Small intestine (tissue), 7 donors: ENCODE measurements at regions not wholly inside any gene's neighbourhood (a gene's known extent, or its start where the extent isn't known, plus 50 kb on each side); places are given as distances from the start of the nearest gene placed in this dataset.
A peak's percentile ranks its signal among the peaks of the same experiment; 100 is the strongest.

Experiments
- DNase-seq, 2 donors: peaks; one replicate each; pipeline versions ENCODE4 v3.0.0 to v3.0.0-alpha.2; 2013
- FAIRE-seq: peaks from 2 replicates; lab custom pipeline; 2012; peaks lifted over from hg19 to GRCh38; lab: Jason Lieb, UNC
- H3K27ac ChIP-seq, 3 donors: one replicate each; pipeline ENCODE4 v1.5.1; 2013; ENCODE audit warnings: low read length in 2 of 3, mild to moderate bottlenecking in 2 of 3, control low read depth in 1 of 3, inconsistent platforms in 1 of 3, low read depth in 1 of 3, moderate library complexity in 1 of 3
- H3K27me3 ChIP-seq, 3 donors: one replicate each; pipeline ENCODE4 v1.6.1; 2013; ENCODE audit warnings: low read length in 3 of 3, inconsistent platforms in 1 of 3; ENCODE audit not compliant: control insufficient read depth in 3 of 3, insufficient read depth in 3 of 3
- H3K36me3 ChIP-seq, 3 donors: one replicate each; pipeline ENCODE4 v1.6.1; 2013; ENCODE audit warnings: low read length in 3 of 3, inconsistent platforms in 1 of 3, low read depth in 1 of 3, mild to moderate bottlenecking in 1 of 3, moderate library complexity in 1 of 3; ENCODE audit not compliant: control insufficient read depth in 3 of 3, insufficient read depth in 2 of 3
- H3K4me1 ChIP-seq, 3 donors: one replicate each; pipeline ENCODE4 v1.6.1; 2013; ENCODE audit warnings: low read length in 2 of 3, inconsistent platforms in 1 of 3, low read depth in 1 of 3, mild to moderate bottlenecking in 1 of 3, moderate library complexity in 1 of 3; ENCODE audit not compliant: control insufficient read depth in 3 of 3, insufficient read depth in 2 of 3
- H3K4me3 ChIP-seq, 3 donors: one replicate each; pipeline ENCODE4 v1.5.1; 2013; ENCODE audit warnings: low read length in 3 of 3, control low read depth in 1 of 3, inconsistent platforms in 1 of 3, low read depth in 1 of 3, mild to moderate bottlenecking in 1 of 3, moderate library complexity in 1 of 3
- H3K9me3 ChIP-seq, 2 donors: one replicate each; pipeline ENCODE4 v1.6.1; 2013; ENCODE audit warnings: low read depth in 1 of 2, low read length in 1 of 2; ENCODE audit not compliant: control insufficient read depth in 2 of 2, insufficient read depth in 1 of 2
- WGBS, 3 donors: extraction: QIAGEN DNeasy Blood & Tissue Kit; methylation state at CpG; one replicate each; pipeline ENCODE4 v1.1.7; 2013; 5-methylcytosine and 5-hydroxymethylcytosine counted together
- donor health status: healthy with polysubstance abuse.
- donor health status: control.
- donor health status: control.
- donor health status: Bipolar disorder and iron deficiency.
- donor health status: healthy.

- peak overlapping the region; percentile 14 to 88 (median 76) for H3K27ac ChIP-seq
- peaks cover 0 to 4% (median 2%) of the 10 kb centered on the region in 3 donors for H3K27me3 ChIP-seq
Observed at GRCh38 chr14:103186909-103187586, 63.8 kb downstream of the TNFAIP2 start.

GRCh38 chr14:103187911-103188310 lies 64.7 kb downstream of the TNFAIP2 start:
- WGBS, 3 donors, result 75 to 93% (median 90%) methylated on average over 4 of the region's 4 CpGs
- DNase-seq (peak in 1 of 2 donors; percentile 18), FAIRE-seq (no peak)
- Histone ChIP-seq H3K36me3 (no peaks in the 10 kb centered on the region), H3K4me1 (peaks cover 5 to 33% (median 7%) of the 10 kb centered on the region in 3 donors), H3K4me3 (no peak overlapping the region), H3K9me3 (peaks cover 0 to 12% of the 10 kb centered on the region in 2 donors), H3K27me3 (peaks cover 0 to 7% (median 2%) of the 10 kb centered on the region in 3 donors), H3K27ac (peak overlapping the region; percentile 45 to 88 (median 63))

More at GRCh38 chr14:103186909-103187586, 63.8 kb downstream of the TNFAIP2 start:
- no peak for FAIRE-seq
- Histone ChIP-seq H3K4me1 (peaks cover 0 to 27% (median 7%) of the 10 kb centered on the region in 3 donors), H3K9me3 (peaks cover 0 to 5% of the 10 kb centered on the region in 2 donors), H3K4me3 (peak overlapping the region in 1 of 3 donors; percentile 10), H3K36me3 (no peaks in the 10 kb centered on the region)
- peak; percentile 92 to 94 for DNase-seq
- 15 to 53% (median 39%) methylated on average over 12 of the region's 12 CpGs for WGBS, 3 donors

- FAIRE-seq (no peak), DNase-seq (peak; percentile 67 to 90)
- H3K36me3 ChIP-seq, result no peaks in the 10 kb centered on the region
- H3K27me3 ChIP-seq, result peaks cover 0 to 7% (median 2%) of the 10 kb centered on the region in 3 donors
- H3K4me3 ChIP-seq, result peak overlapping the region; percentile 5 to 50 (median 40)
- WGBS, 3 donors, result 2 to 4% (median 3%) methylated on average over 45 to 67 of the region's 67 CpGs
- H3K4me1 ChIP-seq, result peaks cover 5 to 33% (median 7%) of the 10 kb centered on the region in 3 donors
- peaks cover 0 to 21% of the 10 kb centered on the region in 2 donors for H3K9me3 ChIP-seq
- H3K27ac ChIP-seq, result peak overlapping the region in 1 of 3 donors; percentile 88
Observed at GRCh38 chr14:103188810-103189480, 65.7 kb downstream of the TNFAIP2 start.

- peaks cover 5 to 33% (median 7%) of the 10 kb centered on the region in 3 donors for H3K4me1 ChIP-seq
- H3K36me3 ChIP-seq, result no peaks in the 10 kb centered on the region
- H3K27ac ChIP-seq, result peak overlapping the region in 1 of 3 donors; percentile 88
- no peak for DNase-seq
- peaks cover 0 to 29% of the 10 kb centered on the region in 2 donors for H3K9me3 ChIP-seq
- peaks cover 0 to 7% (median 2%) of the 10 kb centered on the region in 3 donors for H3K27me3 ChIP-seq
- no peak for FAIRE-seq
- peak overlapping the region in 1 of 3 donors; percentile 40 for H3K4me3 ChIP-seq
- WGBS, 3 donors, result 54 to 77% (median 63%) methylated on average over 36 to 48 of the region's 48 CpGs
Observed at GRCh38 chr14:103189481-103190470, 66.5 kb downstream of the TNFAIP2 start.

- Histone ChIP-seq H3K9me3 (peaks cover 0 to 37% of the 10 kb centered on the region in 2 donors), H3K27ac (peak overlapping the region in 1 of 3 donors; percentile 39), H3K36me3 (no peaks in the 10 kb centered on the region), H3K27me3 (peaks cover 0 to 7% (median 2%) of the 10 kb centered on the region in 3 donors), H3K4me1 (peaks cover 5 to 34% (median 7%) of the 10 kb centered on the region in 3 donors), H3K4me3 (no peak overlapping the region)
- DNase-seq, result no peak
- 80 to 88% (median 88%) methylated on average over 11 of the region's 11 CpGs for WGBS, 3 donors
- FAIRE-seq, result no peak
Observed at GRCh38 chr14:103190741-103191140, 67.5 kb downstream of the TNFAIP2 start.

GRCh38 chr14:103191844-103192243 lies 68.6 kb downstream of the TNFAIP2 start:
- 56 to 89% (median 71%) methylated on average over 3 of the region's 3 CpGs for WGBS, 3 donors
- H3K27ac ChIP-seq, result peak overlapping the region in 2 of 3 donors; percentile 78 to 87
- no peaks in the 10 kb centered on the region for H3K36me3 ChIP-seq
- peaks cover 5 to 37% (median 7%) of the 10 kb centered on the region in 3 donors for H3K4me1 ChIP-seq
- H3K4me3 ChIP-seq, result no peak overlapping the region
- peaks cover 0 to 40% of the 10 kb centered on the region in 2 donors for H3K9me3 ChIP-seq
- H3K27me3 ChIP-seq, result peaks cover 0 to 7% (median 2%) of the 10 kb centered on the region in 3 donors
- no peak for DNase-seq
- no peak for FAIRE-seq

- 64 to 75% (median 66%) methylated on average over 7 of the region's 7 CpGs for WGBS, 3 donors
- Histone ChIP-seq H3K9me3 (peaks cover 0 to 40% of the 10 kb centered on the region in 2 donors), H3K27me3 (peaks cover 0 to 7% (median 2%) of the 10 kb centered on the region in 3 donors), H3K4me1 (peaks cover 5 to 34% (median 7%) of the 10 kb centered on the region in 3 donors), H3K36me3 (no peaks in the 10 kb centered on the region), H3K27ac (peak overlapping the region in 2 of 3 donors; percentile 78 to 87), H3K4me3 (no peak overlapping the region)
- FAIRE-seq (no peak), DNase-seq (peak in 1 of 2 donors; percentile 55)
Observed at GRCh38 chr14:103192246-103192840, 69.1 kb downstream of the TNFAIP2 start.
